Stimulated activated CD4-positive, alpha-beta T cell treated with anti-CD3 and anti-CD28 coated beads, Interleukin-4, amount 100 ng/mL, for 24 hours (primary cell): ENCODE measurements at regions not wholly inside any gene's neighbourhood (a gene's known extent, or its start where the extent isn't known, plus 50 kb on each side); places are given as distances from the start of the nearest gene placed in this dataset.

Source experiments
- DNase-seq: peaks from one replicate; pipeline ENCODE4 v3.0.0-alpha.2; 2020

- no peak for DNase-seq
These were observed 725.6 kb upstream of the ID2 start for GRCh38 chr2:7956126-7956689.

GRCh38 chr2:7961550-7961949, 720.3 kb upstream of the ID2 start:
- DNase-seq, result no peak

GRCh38 chr2:7962161-7962560, 719.7 kb upstream of the ID2 start:
- DNase-seq, result no peak

- DNase-seq, result no peak
These were observed 718.1 kb upstream of the ID2 start for GRCh38 chr2:7963787-7964186.

- DNase-seq, result no peak
These were observed 715.8 kb upstream of the ID2 start for GRCh38 chr2:7966032-7966431.

- no peak for DNase-seq
These were observed 714.0 kb upstream of the ID2 start for GRCh38 chr2:7967707-7968405.

GRCh38 chr2:7969756-7970515, 711.9 kb upstream of the ID2 start:
- no peak for DNase-seq

GRCh38 chr2:7971248-7971647, 710.6 kb upstream of the ID2 start:
- no peak for DNase-seq

GRCh38 chr2:7971841-7972240, 710.0 kb upstream of the ID2 start:
- no peak for DNase-seq

GRCh38 chr2:7972670-7973069, 709.2 kb upstream of the ID2 start:
- DNase-seq, result no peak

- no peak for DNase-seq
These were observed 707.9 kb upstream of the ID2 start for GRCh38 chr2:7973801-7974480.

- no peak for DNase-seq
These were observed 706.9 kb upstream of the ID2 start for GRCh38 chr2:7974936-7975335.

- DNase-seq, result no peak
These were observed 705.6 kb upstream of the ID2 start for GRCh38 chr2:7976206-7976605.

GRCh38 chr2:7977981-7978380, 703.9 kb upstream of the ID2 start:
- no peak for DNase-seq

GRCh38 chr2:7982054-7982453, 699.8 kb upstream of the ID2 start:
- no peak for DNase-seq

- DNase-seq, result no peak
These were observed 698.4 kb upstream of the ID2 start for GRCh38 chr2:7983451-7983850.

GRCh38 chr2:7983912-7984311, 697.9 kb upstream of the ID2 start:
- DNase-seq, result no peak

- DNase-seq, result no peak
These were observed 697.0 kb upstream of the ID2 start for GRCh38 chr2:7984693-7985353.

GRCh38 chr2:7986431-7986830, 695.4 kb upstream of the ID2 start:
- no peak for DNase-seq

- DNase-seq, result no peak
These were observed 693.9 kb upstream of the ID2 start for GRCh38 chr2:7987992-7988391.

- DNase-seq, result no peak
These were observed 693.4 kb upstream of the ID2 start for GRCh38 chr2:7988440-7988839.

- no peak for DNase-seq
These were observed 692.0 kb upstream of the ID2 start for GRCh38 chr2:7989823-7990222.
